ENCODE measurements at regions not wholly inside any gene's neighbourhood (a gene's known extent, or its start where the extent isn't known, plus 50 kb on each side); places are given as distances from the start of the nearest gene placed in this dataset.

DNA sequence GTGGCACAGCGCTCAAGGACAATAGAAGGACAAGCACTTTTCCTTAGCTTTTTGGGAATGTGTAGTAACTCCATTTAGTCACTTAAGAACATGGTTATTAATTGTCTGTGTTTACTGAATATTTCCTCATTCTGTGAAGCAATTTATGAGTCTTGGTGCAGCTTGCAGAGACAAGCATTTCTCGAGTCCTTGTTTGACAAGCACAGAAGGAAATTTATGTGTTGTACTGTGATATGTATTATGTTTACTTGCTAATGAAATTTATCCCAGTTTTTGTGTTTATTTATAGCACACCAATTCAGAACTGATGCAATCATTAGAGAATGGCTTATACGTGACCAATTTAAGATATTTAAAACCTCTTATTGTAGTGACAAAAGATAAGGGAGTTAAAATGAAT, 168.6 kb downstream of the PRELID2 start:
- TF ChIP-seq RNF2 (IDR thresholded peaks at IDR 0.05; ENCODE audit: borderline replicate concordance, low read depth) = no peak
- TF ChIP-seq, protein P1, sequence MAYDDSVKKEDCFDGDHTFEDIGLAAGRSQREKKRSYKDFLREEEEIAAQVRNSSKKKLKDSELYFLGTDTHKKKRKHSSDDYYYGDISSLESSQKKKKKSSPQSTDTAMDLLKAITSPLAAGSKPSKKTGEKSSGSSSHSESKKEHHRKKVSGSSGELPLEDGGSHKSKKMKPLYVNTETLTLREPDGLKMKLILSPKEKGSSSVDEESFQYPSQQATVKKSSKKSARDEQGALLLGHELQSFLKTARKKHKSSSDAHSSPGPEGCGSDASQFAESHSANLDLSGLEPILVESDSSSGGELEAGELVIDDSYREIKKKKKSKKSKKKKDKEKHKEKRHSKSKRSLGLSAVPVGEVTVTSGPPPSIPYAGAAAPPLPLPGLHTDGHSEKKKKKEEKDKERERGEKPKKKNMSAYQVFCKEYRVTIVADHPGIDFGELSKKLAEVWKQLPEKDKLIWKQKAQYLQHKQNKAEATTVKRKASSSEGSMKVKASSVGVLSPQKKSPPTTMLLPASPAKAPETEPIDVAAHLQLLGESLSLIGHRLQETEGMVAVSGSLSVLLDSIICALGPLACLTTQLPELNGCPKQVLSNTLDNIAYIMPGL (CRISPR knock-in tag; IDR thresholded peaks at IDR 0.05; ENCODE audit: borderline replicate concordance) = no peak
- TF ChIP-seq, protein P2, sequence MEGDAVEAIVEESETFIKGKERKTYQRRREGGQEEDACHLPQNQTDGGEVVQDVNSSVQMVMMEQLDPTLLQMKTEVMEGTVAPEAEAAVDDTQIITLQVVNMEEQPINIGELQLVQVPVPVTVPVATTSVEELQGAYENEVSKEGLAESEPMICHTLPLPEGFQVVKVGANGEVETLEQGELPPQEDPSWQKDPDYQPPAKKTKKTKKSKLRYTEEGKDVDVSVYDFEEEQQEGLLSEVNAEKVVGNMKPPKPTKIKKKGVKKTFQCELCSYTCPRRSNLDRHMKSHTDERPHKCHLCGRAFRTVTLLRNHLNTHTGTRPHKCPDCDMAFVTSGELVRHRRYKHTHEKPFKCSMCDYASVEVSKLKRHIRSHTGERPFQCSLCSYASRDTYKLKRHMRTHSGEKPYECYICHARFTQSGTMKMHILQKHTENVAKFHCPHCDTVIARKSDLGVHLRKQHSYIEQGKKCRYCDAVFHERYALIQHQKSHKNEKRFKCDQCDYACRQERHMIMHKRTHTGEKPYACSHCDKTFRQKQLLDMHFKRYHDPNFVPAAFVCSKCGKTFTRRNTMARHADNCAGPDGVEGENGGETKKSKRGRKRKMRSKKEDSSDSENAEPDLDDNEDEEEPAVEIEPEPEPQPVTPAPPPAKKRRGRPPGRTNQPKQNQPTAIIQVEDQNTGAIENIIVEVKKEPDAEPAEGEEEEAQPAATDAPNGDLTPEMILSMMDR (IDR thresholded peaks at IDR 0.05) = no peak
- TF ChIP-seq RARB (CRISPR knock-in tag; IDR thresholded peaks at IDR 0.05) = no peak
- TF ChIP-seq PHF8 (IDR thresholded peaks at IDR 0.05; ENCODE audit: borderline replicate concordance, low read depth) = no peak
- TF ChIP-seq, protein P3, sequence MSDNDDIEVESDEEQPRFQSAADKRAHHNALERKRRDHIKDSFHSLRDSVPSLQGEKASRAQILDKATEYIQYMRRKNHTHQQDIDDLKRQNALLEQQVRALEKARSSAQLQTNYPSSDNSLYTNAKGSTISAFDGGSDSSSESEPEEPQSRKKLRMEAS (IDR thresholded peaks at IDR 0.05) = no peak
- TF ChIP-seq HDAC2 (IDR thresholded peaks at IDR 0.05) = no peak
- no peak for TF ChIP-seq POLR2A (IDR thresholded peaks at IDR 0.05; ENCODE audit: low read length)

Data from A549 (cell line).